Bronchial epithelial cell (primary cell): ENCODE measurements at regions not wholly inside any gene's neighbourhood (a gene's known extent, or its start where the extent isn't known, plus 50 kb on each side); places are given as distances from the start of the nearest gene placed in this dataset.

ENCODE experiments used
- DNase-seq: peaks from one replicate; pipeline ENCODE4 v3.0.0-alpha.2; 2010; ENCODE audit warnings: low read depth
- FAIRE-seq: peaks from 2 replicates; lab custom pipeline; 2011; peaks lifted over from hg19 to GRCh38; lab: Jason Lieb, UNC
- H3K27me3 ChIP-seq: 2 replicates; pipeline ENCODE4 v1.5.1; 2011; ENCODE audit warnings: low read length; ENCODE audit not compliant: control insufficient read depth, insufficient read depth
- H3K36me3 ChIP-seq: 2 replicates; pipeline ENCODE4 v1.5.1; 2011; ENCODE audit warnings: low read length; ENCODE audit not compliant: control insufficient read depth, insufficient read depth
- H3K4me3 ChIP-seq: 2 replicates; pipeline ENCODE4 v1.5.1; 2011; ENCODE audit warnings: mild to moderate bottlenecking, low read depth, low read length, control low read depth
- CTCF ChIP-seq: IDR thresholded peaks from 2 replicates; pipeline ENCODE4 v1.5.1; 2011; ENCODE audit warnings: mild to moderate bottlenecking, moderate library complexity, low read length, control low read depth, inconsistent platforms; ENCODE audit not compliant: insufficient read depth, severe bottlenecking

GRCh38 chr7:152922318-152923081, 162.9 kb downstream of the ACTR3B start:
- Histone ChIP-seq H3K36me3 (no peaks in the 10 kb centered on the region), H3K27me3 (peaks cover 2% of the 10 kb centered on the region), H3K4me3 (no peak overlapping the region)
- no peak for FAIRE-seq
- TF ChIP-seq CTCF: no peak
- no peak for DNase-seq

- TF ChIP-seq CTCF: no peak
- DNase-seq (no peak), FAIRE-seq (no peak)
- Histone ChIP-seq H3K36me3 (no peaks in the 10 kb centered on the region), H3K4me3 (no peak overlapping the region), H3K27me3 (peaks cover 2% of the 10 kb centered on the region)
These were observed 164.2 kb downstream of the ACTR3B start for GRCh38 chr7:152923711-152924110.

- DNase-seq: no peak
- Histone ChIP-seq H3K36me3 (no peaks in the 10 kb centered on the region), H3K4me3 (no peak overlapping the region), H3K27me3 (peaks cover 2% of the 10 kb centered on the region)
- TF ChIP-seq CTCF: no peak
- FAIRE-seq: no peak
These were observed 164.7 kb downstream of the ACTR3B start for GRCh38 chr7:152924238-152924637.

- no peak for DNase-seq
- peaks cover 2% of the 10 kb centered on the region for H3K27me3 ChIP-seq
- H3K4me3 ChIP-seq: no peak overlapping the region
- no peaks in the 10 kb centered on the region for H3K36me3 ChIP-seq
- no peak for FAIRE-seq
- no peak for TF ChIP-seq CTCF
These were observed 165.4 kb downstream of the ACTR3B start for GRCh38 chr7:152924826-152925411.

GRCh38 chr7:152925412-152926147, 166.0 kb downstream of the ACTR3B start:
- Histone ChIP-seq H3K27me3 (peaks cover 2% of the 10 kb centered on the region), H3K36me3 (no peaks in the 10 kb centered on the region), H3K4me3 (no peak overlapping the region)
- DNase-seq: no peak
- FAIRE-seq: no peak
- no peak for TF ChIP-seq CTCF
